ENCODE measurements at regions not wholly inside any gene's neighbourhood (a gene's known extent, or its start where the extent isn't known, plus 50 kb on each side); places are given as distances from the start of the nearest gene placed in this dataset.

- Histone ChIP-seq H3K27ac (peak overlapping the region; percentile 80 to 91 (median 88)), H3K36me3 (no peaks in the 10 kb centered on the region), H3K4me3 (peak overlapping the region in 3 of 4 donors; percentile 36 to 62 (median 45)), H3K27me3 (no peaks in the 10 kb centered on the region), H3K9me3 (no peaks in the 10 kb centered on the region), H3K4me1 (peaks cover 8 to 45% (median 32%) of the 10 kb centered on the region in 4 donors)
- DNase-seq = no peak
- no peak for TF ChIP-seq POLR2A (IDR thresholded peaks at IDR 0.05)
- TF ChIP-seq EP300 (IDR thresholded peaks at IDR 0.05; ENCODE audit: low read depth) = no peak
- no peak for TF ChIP-seq CTCF (IDR thresholded peaks at IDR 0.05)
- TF ChIP-seq POLR2AphosphoS5 (IDR thresholded peaks at IDR 0.05) = no peak
- 22 to 30% methylated on average over 10 of the region's 10 CpGs for WGBS, 2 donors (ENCODE audit: low coverage in 1 of 2)
- intact Hi-C loops (cut with DNase I; ENCODE audit: low total_unique reads) = no loop called here
- in situ Hi-C loops (cut with MboI; ENCODE audit: low pct_ligation_motif_present in 1 of 4, low pct_unique_long_range_greater_than_20kb in 1 of 4, low sequenced_read_pairs in 3 of 4) = no loop called here
Observed at GRCh38 chr1:149849111-149849946, 50.0 kb upstream of the BOLA1 start.

Measured in transverse colon (tissue), 4 donors.